ENCODE measurements at regions not wholly inside any gene's neighbourhood (a gene's known extent, or its start where the extent isn't known, plus 50 kb on each side); places are given as distances from the start of the nearest gene placed in this dataset.

- Histone ChIP-seq H4K20me1 (ENCODE audit: insufficient read depth, low read length) (no peaks in the 10 kb centered on the region), H4K5ac (ENCODE audit: low read depth, low read length) (no peak overlapping the region), H3K9me1 (ENCODE audit: insufficient read depth, low read length) (no peaks in the 10 kb centered on the region), H2AFZ (replicated peaks; ENCODE audit: low read length, poor library complexity) (no peak overlapping the region), H3K4ac (ENCODE audit: low read depth, low read length) (no peak overlapping the region), H3K79me1 (ENCODE audit: low read depth in 1 of 2, low read length in 2 of 2) (no peaks in the 10 kb centered on the region), H2BK20ac (ENCODE audit: low read depth, low read length) (no peak overlapping the region), H3K18ac (ENCODE audit: low read depth, low read length) (no peak overlapping the region), H4K8ac (ENCODE audit: low read depth in 2 of 2, low read length in 2 of 2) (no peak overlapping the region), H3K4me1 (ENCODE audit: control insufficient read depth, insufficient read depth, low read length) (no peaks in the 10 kb centered on the region), H3K27me3 (ENCODE audit: control insufficient read depth, insufficient read depth, low read length) (no peaks in the 10 kb centered on the region), H3K4me2 (ENCODE audit: low read depth, low read length) (no peak overlapping the region), H3K27ac (ENCODE audit: insufficient read depth, low read length) (no peak overlapping the region), H3K14ac (replicated peaks; ENCODE audit: low read depth, low read length) (no peak overlapping the region), H3K9ac (ENCODE audit: low read depth, low read length) (no peak overlapping the region), H2AK5ac (ENCODE audit: low read depth, low read length) (no peak overlapping the region), H3K9me3 (ENCODE audit: control insufficient read depth, insufficient read depth, low read length) (peaks cover 24% of the 10 kb centered on the region), H2BK5ac (ENCODE audit: low read depth, low read length, poor library complexity, severe bottlenecking) (no peak overlapping the region), H3K36me3 (ENCODE audit: control insufficient read depth, insufficient read depth, low read length) (no peaks in the 10 kb centered on the region), H2AK9ac (replicated peaks; ENCODE audit: low read depth, low read length, poor library complexity) (no peak overlapping the region), H2BK120ac (ENCODE audit: low read depth, low read length) (no peak overlapping the region), H3K23ac (ENCODE audit: low read depth, low read length) (no peak overlapping the region), H3K4me3 (ENCODE audit: insufficient read depth, low read depth, low read length) (no peak overlapping the region), H4K91ac (ENCODE audit: insufficient read depth, low read depth, low read length) (no peak overlapping the region), H2BK15ac (ENCODE audit: low read depth, low read length) (no peak overlapping the region), H3K56ac (ENCODE audit: extremely low read depth, insufficient read depth, low read length) (no peak overlapping the region)
- in situ Hi-C loops (cut with MboI; ENCODE audit: low sequenced_read_pairs) (no loop called here), intact Hi-C loops (cut with micrococcal nuclease) (no loop called here), dilution Hi-C loops (cut with HindIII; ENCODE audit: low sequenced_read_pairs, unreplicated experiment) (no loop called here)
- TF ChIP-seq FOS (IDR thresholded peaks at IDR 0.05; ENCODE audit: low read depth, low read length): no peak
- TF ChIP-seq RCOR1 (IDR thresholded peaks at IDR 0.05; ENCODE audit: insufficient replicate concordance, low read length): no peak
- no peak for TF ChIP-seq USF2 (IDR thresholded peaks at IDR 0.05; ENCODE audit: low read depth, low read length)
- TF ChIP-seq CTCF (conservative IDR thresholded peaks at IDR 0.05; ENCODE audit: low read depth, low read length): no peak
- TF ChIP-seq NFE2L2 (IDR thresholded peaks at IDR 0.05; ENCODE audit: low read depth, low read length): no peak
- ChIA-PET POLR2A (ENCODE audit: unreplicated experiment) (no interaction called here), CTCF (interaction anchor here (0.6 kb wide), 1 partner anchor 592 kb away, joined by 3 read pairs; no protein-coding TSS in a partner anchor)
- DNase-seq: no peak
- WGBS, 2 experiments (ENCODE audit: extremely low coverage in 2 of 2, insufficient read length in 1 of 2): 80% methylated on average over 1 of the region's 4 CpGs; no CpG with 5 or more reads in 1 of the 2 experiments
- no peak for ATAC-seq (ENCODE audit: low read depth)
- no TSS peak for BruUV-seq (replicated peaks)
Measured at GRCh38 chr10:31679936-31680335, 248.7 kb downstream of the ARHGAP12 start.
